Stimulated activated CD4-positive, alpha-beta T cell treated with anti-CD3 and anti-CD28 coated beads, TNF-alpha, amount 100 ng/mL, for 24 hours (primary cell): ENCODE measurements at regions not wholly inside any gene's neighbourhood (a gene's known extent, or its start where the extent isn't known, plus 50 kb on each side); places are given as distances from the start of the nearest gene placed in this dataset.

Experiments used
- DNase-seq, 3 experiments: peaks; one replicate each; pipeline ENCODE4 v3.0.0-alpha.2; 2020; ENCODE audit warnings: low read depth in 3 of 3

- DNase-seq, result no peak
Observed at GRCh38 chr10:130618647-130619046, 482.5 kb downstream of the GLRX3 start.

DNA sequence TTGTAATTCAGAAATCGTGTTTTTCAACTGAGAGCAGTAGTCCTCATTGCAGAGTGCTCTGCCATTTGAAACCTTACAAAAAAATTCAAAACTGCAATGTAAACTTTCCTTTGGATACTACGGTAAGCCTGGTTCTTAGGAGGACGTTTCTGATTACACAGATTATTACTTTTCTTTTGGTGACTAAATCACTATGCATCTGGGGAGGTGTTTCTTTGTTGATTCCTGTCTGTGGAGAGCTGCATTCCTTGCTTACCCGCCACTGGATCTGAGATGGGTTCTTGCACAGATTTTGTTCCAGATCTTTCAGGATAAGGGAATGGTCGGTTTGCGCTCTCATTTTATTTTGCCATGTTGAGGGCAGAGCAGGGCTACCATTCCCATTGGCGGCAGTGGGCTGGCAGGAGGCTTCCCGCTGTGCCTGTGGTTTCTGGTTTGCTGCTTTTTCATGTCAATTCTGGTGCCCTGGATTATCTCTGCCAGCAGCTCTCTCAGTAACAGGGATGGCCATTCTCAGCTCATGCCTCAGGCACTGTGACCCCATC is 485.1 kb downstream of the GLRX3 start:
- no peak for DNase-seq

DNA sequence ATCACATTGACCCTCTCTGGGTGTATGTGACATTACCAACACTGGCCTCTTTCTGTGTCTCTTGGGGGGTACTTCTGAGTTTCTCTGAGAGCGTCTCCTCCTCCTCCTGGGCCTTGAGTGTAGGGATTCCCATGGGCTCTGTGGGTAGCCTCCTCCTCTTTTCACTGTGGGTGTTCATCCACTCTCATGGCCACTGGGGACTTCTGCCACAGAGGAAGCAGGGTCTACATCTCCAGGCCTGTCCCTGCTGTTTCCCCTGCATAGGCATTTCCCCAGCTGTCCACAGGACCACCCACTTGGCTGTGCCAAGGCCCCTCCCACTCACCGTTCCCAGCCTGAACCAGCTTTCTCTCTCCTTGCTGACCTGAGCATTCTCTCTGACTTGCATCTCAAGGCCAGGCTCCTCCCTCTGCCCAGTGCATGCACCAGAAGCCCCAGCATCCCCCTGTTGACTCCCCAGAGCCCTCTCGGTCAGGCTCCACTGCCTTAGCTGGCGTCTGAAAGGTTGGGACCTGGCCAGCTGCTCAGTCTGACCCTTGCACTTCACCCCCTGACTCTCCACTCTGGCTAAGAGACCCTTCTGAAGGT is 487.6 kb downstream of the GLRX3 start:
- DNase-seq, result no peak

DNA sequence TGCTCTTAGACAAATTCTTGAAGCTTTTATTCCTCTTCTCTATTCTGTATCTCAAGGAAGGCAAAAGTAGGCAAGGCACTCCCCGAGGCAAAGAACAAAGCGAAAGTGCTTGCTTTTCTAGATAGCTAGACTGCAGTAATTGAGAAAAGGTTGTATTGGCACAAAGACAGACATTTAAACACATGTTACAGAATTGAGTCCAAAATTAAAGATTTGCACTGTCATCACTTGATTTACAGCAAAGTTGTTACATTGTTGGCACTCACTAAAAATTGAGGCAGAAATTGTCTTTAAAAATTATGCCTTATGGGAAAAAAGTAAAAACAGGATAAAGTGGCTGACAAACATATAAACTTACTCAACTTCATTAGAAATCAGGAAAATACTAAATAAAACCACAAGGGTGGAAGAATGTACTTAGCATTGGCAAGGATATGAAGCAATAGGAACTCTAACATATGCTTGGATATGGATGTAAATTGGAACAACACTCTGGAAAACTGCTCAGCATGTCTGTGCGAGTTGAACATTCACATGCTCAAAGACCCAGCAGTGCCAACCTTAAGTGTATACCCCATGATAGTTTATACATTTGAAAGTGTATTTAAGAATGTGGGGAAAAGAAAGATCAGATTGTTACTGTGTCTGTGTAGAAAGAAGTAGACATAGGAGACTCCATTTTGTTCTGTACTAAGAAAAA is 491.3 kb downstream of the GLRX3 start:
- DNase-seq, result no peak

DNA sequence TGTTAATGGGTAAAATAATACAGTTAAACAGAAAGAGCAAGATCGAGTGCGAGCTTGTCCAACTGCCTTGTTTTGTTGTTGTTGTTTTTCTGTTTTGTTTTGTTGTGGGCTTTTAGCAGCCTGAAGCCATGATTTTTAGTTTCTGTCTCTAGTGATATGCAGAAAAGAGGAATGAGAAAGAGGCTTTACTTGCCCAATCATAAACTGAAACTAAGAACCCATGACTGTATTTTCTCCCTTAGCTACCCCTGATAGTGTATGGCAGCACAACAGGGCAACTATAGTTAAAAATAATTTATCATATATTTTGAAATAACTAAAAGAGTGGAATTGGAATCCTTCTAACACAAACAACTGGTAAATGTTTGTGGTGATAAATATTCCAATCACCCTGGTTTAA is 493.9 kb downstream of the GLRX3 start:
- DNase-seq, result no peak

- no peak for DNase-seq
Observed at GRCh38 chr10:130631142-130632096, 495.2 kb downstream of the GLRX3 start.

DNA sequence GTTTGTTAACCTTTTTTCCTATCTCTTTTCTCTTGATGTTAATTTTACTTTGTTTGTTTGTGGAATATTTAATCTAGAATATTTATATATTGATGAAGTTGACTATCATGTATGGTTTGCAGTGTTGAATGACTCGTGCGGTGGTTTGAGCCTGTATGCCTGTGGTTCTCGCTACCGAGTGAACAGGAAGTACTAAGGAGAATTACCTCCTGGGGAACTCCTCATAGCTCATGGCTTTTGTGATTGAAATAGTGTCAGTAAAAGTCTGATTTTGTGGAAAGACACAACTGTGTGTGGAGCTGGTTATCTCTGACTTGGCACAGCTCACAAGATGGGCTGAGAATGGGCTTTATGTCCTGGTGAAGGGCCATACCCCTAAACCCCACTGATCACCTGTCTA is 498.6 kb downstream of the GLRX3 start:
- DNase-seq, result no peak

DNA sequence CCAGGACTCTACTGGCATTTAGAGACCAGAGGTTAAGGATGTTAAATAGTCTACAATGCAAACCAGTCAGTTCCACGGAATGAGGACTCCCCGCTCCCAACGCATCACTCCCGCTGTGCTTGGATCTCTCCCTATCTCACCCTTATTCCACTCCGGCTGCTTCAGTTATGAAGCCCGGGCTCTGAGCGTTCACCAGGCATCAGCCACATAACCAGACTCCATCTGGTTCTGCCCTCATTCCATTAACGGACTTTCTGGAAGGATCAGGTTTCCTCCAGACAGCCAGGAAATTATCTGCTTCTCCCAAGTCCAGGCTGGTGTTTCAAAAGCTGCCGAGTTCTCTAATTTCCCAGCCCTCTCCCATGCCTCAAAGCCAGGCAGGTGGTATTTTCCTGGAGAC is 499.3 kb downstream of the GLRX3 start:
- no peak for DNase-seq

GRCh38 chr10:130636313-130636930 is 500.2 kb downstream of the GLRX3 start:
- DNase-seq, result no peak

- DNase-seq, result no peak
Observed at GRCh38 chr10:130637089-130637676, 501.0 kb downstream of the GLRX3 start.

DNA sequence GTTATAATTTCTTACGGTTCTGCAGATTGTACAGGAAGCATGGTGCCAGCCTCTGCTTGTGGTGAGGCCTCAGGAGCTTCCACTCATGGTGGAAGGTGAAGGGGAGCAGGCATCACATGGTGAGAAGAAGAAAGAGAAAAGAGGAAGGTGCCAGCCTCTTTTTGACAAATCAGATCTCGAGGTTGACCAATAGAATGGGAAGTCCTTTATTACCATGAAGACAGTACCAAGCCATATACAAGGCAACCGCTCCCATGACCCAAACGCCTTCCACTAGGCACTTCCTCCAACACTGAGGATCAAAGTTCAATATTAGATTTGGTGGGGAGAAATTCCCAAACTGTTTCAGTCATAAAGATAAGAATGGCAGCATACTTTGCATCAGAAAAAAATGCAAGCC is 502.8 kb downstream of the GLRX3 start:
- DNase-seq, result no peak

DNA sequence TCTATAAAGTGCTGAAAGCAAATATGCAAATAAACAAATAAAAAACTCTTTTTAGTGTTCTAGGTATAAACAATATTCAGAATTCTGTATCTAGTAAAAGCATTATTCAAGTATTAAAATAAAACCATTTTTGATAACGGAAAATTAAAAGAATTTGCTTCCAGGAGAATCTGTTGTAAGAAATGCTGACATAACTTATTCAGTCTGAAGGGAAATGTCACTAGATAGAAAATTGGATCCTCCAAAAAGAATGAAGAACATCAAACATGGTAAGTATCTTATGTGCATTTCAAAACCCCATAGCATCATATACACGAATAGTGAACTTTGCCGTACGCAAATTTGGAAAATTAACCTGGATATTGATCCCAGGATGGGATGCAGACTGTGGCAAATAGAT is 506.7 kb downstream of the GLRX3 start:
- no peak for DNase-seq

DNA sequence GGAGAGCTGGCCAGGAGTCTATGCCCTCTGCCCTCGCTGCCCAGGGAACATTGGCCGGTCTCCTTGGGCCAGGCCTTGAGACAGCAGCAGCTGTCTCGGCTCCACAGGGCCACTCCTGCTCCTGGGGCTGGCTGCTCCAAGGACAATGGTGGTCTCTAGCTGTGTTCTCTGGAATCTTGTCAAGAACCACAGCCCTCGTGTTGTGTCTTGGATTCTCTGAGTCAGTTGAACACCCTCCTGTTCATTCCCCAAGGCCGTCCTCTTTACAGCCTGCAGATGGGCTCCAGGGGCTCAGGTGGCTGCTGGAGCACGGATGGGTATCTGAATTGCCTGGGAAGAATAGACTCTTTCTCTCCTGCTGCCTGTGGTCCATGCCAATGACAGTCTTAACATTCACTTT is 511.1 kb downstream of the GLRX3 start:
- no peak for DNase-seq

GRCh38 chr10:130648807-130649206 is 512.6 kb downstream of the GLRX3 start:
- no peak for DNase-seq

GRCh38 chr10:130652544-130652943 is 516.4 kb downstream of the GLRX3 start:
- no peak for DNase-seq

DNA sequence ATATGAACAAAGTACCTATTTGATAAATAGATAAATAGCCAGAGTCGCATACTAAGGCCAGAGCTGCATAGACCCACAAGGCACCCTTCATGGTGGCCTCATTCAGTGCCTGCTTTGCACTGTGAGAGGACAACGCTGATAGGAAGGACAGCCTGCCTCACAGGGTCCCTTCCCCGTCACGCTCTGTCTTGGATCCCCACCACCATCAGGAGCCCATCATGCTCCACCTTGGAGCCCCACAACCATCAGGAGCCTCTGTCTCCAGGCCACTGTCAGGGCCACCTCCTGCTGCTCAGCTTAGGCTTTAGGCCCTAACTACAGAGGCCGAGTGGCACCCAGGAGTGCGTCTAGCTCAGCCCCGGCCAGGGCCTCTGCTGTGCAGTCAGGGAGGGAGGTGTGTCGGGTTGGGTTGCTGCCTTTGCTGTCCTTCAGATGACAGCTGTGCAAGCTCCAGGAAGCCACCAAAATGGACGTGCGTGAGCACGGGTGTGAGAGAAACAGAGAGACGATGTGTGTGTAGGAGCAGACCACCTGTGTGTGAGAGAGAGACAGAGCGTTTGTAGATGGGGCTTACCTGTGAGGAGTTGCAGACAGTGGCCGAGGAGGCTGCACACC is 516.9 kb downstream of the GLRX3 start:
- no peak for DNase-seq

DNA sequence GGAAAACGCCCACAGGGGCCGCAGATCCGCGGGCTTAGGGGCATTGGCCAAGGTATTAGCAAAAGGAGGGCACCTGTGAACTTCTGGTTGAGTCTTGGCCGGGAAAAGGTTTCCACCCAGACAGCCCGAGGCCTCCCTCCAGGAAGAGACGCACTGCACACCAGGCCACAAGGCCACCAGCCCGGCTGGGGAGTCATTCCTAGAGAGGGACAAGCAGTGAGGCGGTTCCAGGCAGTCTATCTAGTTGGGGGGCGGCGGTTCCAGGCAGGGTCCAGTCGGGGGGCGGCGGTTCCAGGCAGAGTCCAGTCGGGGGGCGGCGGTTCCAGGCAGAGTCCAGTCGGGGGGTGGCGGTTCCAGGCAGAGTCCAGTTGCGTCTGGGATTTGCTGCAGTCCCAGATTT is 518.5 kb downstream of the GLRX3 start:
- DNase-seq, result no peak

GRCh38 chr10:130655313-130656186 is 519.4 kb downstream of the GLRX3 start:
- no peak for DNase-seq

- DNase-seq, result no peak
Observed at GRCh38 chr10:130656187-130656575, 520.0 kb downstream of the GLRX3 start.

DNA sequence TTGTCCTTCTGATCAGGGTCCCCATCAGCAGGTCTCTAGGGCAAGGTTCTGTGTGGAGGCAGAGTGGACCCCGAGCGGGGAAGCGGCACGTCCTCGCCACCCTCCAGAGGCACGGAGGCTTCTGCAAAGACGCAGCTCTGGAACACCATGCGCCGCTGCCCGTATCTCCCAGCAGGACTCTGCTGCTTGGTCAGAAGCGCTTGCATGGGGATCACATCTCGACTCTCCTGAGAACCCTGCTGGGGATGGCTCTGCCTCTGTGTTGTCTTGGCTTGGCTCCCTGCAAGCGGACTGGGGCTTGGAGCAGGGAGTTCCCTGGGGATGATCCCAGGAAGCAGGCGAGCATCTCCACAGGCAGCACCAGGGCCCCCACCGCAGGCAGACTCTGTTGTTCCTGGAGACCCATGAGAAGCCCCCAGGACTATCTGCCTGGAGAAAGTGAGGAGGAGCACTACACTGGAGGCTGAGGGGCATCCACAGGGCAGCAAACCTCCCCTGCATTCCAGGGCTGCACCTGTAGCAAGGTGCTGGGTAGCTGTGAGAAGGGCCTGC is 520.5 kb downstream of the GLRX3 start:
- no peak for DNase-seq
